ENCODE measurements at regions not wholly inside any gene's neighbourhood (a gene's known extent, or its start where the extent isn't known, plus 50 kb on each side); places are given as distances from the start of the nearest gene placed in this dataset.

GRCh38 chr11:22976146-22976545 is 115.9 kb upstream of the CCDC179 start:
- TF ChIP-seq, protein P1, sequence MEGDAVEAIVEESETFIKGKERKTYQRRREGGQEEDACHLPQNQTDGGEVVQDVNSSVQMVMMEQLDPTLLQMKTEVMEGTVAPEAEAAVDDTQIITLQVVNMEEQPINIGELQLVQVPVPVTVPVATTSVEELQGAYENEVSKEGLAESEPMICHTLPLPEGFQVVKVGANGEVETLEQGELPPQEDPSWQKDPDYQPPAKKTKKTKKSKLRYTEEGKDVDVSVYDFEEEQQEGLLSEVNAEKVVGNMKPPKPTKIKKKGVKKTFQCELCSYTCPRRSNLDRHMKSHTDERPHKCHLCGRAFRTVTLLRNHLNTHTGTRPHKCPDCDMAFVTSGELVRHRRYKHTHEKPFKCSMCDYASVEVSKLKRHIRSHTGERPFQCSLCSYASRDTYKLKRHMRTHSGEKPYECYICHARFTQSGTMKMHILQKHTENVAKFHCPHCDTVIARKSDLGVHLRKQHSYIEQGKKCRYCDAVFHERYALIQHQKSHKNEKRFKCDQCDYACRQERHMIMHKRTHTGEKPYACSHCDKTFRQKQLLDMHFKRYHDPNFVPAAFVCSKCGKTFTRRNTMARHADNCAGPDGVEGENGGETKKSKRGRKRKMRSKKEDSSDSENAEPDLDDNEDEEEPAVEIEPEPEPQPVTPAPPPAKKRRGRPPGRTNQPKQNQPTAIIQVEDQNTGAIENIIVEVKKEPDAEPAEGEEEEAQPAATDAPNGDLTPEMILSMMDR (IDR thresholded peaks at IDR 0.05; ENCODE audit: unreplicated experiment) = no peak
- no peaks in the 10 kb centered on the region for H3K4me1 Mint-ChIP-seq
- H3K27me3 Mint-ChIP-seq (ENCODE audit: low read depth) = no peaks in the 10 kb centered on the region
- DNase-seq (ENCODE audit: low spot score in 2 of 2, unreplicated experiment in 2 of 2) = no peak
- H3K4me3 Mint-ChIP-seq = no peak overlapping the region
- no peak overlapping the region for H3K27ac Mint-ChIP-seq
- H3K36me3 Mint-ChIP-seq = peaks cover 24% of the 10 kb centered on the region
- peaks cover 34% of the 10 kb centered on the region for H3K9me3 Mint-ChIP-seq

- TF ChIP-seq, protein P1 (IDR thresholded peaks at IDR 0.05; ENCODE audit: unreplicated experiment) = no peak
- DNase-seq (ENCODE audit: low spot score in 2 of 2, unreplicated experiment in 2 of 2) = no peak
- Mint-ChIP-seq H3K4me1 (no peaks in the 10 kb centered on the region), H3K36me3 (peaks cover 26% of the 10 kb centered on the region), H3K27me3 (ENCODE audit: low read depth) (no peaks in the 10 kb centered on the region), H3K4me3 (no peak overlapping the region), H3K9me3 (peaks cover 29% of the 10 kb centered on the region), H3K27ac (no peak overlapping the region)
Observed at GRCh38 chr11:22982903-22983302, 122.6 kb upstream of the CCDC179 start.

- Mint-ChIP-seq H3K4me3 (no peak overlapping the region), H3K4me1 (no peaks in the 10 kb centered on the region), H3K36me3 (peaks cover 34% of the 10 kb centered on the region), H3K27me3 (ENCODE audit: low read depth) (no peaks in the 10 kb centered on the region), H3K9me3 (peaks cover 38% of the 10 kb centered on the region), H3K27ac (no peak overlapping the region)
- DNase-seq (ENCODE audit: low spot score in 2 of 2, unreplicated experiment in 2 of 2) = no peak
- TF ChIP-seq, protein P1 (IDR thresholded peaks at IDR 0.05; ENCODE audit: unreplicated experiment) = no peak
Observed at GRCh38 chr11:22984045-22984444, 123.8 kb upstream of the CCDC179 start.

- Mint-ChIP-seq H3K4me1 (no peaks in the 10 kb centered on the region), H3K9me3 (peaks cover 62% of the 10 kb centered on the region), H3K27ac (no peak overlapping the region), H3K27me3 (ENCODE audit: low read depth) (no peaks in the 10 kb centered on the region), H3K36me3 (peaks cover 54% of the 10 kb centered on the region), H3K4me3 (no peak overlapping the region)
- DNase-seq (ENCODE audit: low spot score in 2 of 2, unreplicated experiment in 2 of 2) = no peak
- TF ChIP-seq, protein P1 (IDR thresholded peaks at IDR 0.05; ENCODE audit: unreplicated experiment) = no peak
Observed at GRCh38 chr11:22989371-22989770, 129.1 kb upstream of the CCDC179 start.

DNA sequence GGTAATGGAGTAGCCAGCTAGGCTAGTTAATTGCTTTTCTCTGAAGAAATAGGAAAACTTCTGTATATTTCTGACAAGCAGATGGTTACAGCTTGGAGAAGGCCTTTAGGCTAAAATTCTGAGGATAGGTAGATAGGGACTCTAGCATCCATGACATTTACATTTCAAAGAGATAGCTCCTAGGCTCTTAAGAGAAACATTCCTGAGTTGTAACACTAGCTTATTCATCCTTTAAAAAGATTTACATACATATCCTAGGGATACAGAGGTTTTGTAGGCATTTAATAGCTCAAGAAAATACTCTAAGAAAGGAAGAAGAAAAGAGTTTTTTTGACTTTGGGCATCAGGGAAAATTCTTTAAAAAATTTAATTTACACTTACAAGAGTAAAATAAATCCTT is 130.9 kb upstream of the CCDC179 start:
- peaks cover 57% of the 10 kb centered on the region for H3K36me3 Mint-ChIP-seq
- H3K27ac Mint-ChIP-seq = no peak overlapping the region
- no peak for DNase-seq (ENCODE audit: low spot score in 2 of 2, unreplicated experiment in 2 of 2)

More for the DNA sequence above, 130.9 kb upstream of the CCDC179 start:
- peaks cover 67% of the 10 kb centered on the region for H3K9me3 Mint-ChIP-seq
- TF ChIP-seq, protein P1 (IDR thresholded peaks at IDR 0.05; ENCODE audit: unreplicated experiment) = no peak
- no peaks in the 10 kb centered on the region for H3K27me3 Mint-ChIP-seq (ENCODE audit: low read depth)
- H3K4me1 Mint-ChIP-seq = no peaks in the 10 kb centered on the region
- no peak overlapping the region for H3K4me3 Mint-ChIP-seq
